Left hindlimb (tissue), 1 donor: ENCODE measurements at regions not wholly inside any gene's neighbourhood (a gene's known extent, or its start where the extent isn't known, plus 50 kb on each side); places are given as distances from the start of the nearest gene placed in this dataset.

Experiments used
- DNase-seq: peaks from one replicate; pipeline ENCODE4 v3.0.0-alpha.2; 2018

GRCh38 chr12:41930866-41931437 is 213.7 kb downstream of the GXYLT1 start:
- DNase-seq, result no peak

GRCh38 chr12:41924111-41924510 is 220.6 kb downstream of the GXYLT1 start:
- no peak for DNase-seq

DNA sequence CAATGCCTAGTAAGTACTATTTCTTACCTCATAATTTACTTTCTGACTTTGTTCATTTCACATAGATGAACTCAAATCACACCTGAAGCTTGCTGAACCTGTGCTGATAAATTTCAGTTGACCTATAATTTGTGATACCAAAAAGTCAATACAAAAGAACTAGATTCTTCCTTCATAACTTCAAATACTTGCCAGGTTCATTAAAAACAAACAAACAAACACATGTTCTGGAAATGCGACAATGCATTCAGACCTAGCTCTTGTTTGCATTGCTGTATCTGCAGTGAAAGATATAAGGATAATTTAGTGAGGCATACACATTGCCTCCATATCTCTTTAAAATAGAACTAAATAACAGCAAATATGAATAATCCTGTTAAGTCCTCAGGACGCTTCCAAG is 221.3 kb downstream of the GXYLT1 start:
- DNase-seq, result no peak

DNA sequence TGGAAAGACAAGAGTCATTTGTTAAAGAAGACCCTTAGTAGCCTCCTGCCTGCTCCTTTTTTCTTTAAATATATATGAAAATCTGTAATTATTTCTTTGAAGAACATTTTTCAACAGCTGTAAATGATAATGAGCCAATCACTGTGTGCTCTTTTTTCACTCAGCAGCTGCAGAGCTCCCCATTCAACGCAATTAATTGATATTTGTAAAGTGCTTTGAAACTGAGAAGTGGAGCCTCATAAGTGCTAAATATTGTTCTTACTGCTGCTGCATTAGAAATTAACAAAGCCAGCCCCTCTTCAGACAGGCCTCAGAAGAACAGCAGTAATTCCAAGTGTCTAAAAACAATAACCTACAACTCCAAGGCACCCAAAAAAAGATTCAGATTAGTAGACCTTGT is 224.3 kb downstream of the GXYLT1 start:
- DNase-seq, result no peak

DNA sequence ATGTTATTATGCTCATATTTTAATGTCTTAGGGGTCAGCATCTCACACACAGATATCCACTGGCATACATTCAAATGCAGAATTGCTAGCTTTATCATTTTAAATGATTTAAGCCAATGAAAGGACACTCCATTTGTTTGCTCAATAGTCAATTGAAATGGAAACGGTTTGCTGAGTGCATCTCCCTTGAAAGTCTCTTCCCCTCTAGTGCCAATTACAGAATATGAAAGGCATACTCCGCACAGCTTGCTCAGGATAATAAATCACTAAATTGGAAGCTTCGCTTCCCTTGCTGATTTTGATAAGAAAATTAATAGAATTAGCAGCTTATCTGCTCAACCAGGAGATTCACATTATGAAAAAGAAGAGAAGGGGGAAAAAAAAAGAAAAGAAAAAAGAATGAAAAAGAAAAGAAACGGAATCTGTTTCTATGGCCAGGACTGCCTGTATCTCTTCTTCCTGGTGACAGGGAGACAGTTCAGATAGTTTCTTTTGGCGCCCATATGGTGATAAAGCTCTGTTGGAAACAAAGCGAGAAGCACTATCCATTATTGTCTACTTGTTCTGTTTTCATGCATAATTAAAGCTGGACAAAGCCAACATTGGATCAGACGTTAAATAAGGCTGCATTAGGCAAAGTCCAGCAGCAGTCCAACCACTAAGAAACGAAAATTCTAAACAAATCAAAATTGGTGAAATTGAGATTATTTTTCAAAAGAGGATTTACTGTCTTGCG is 225.0 kb downstream of the GXYLT1 start:
- DNase-seq, result no peak

DNA sequence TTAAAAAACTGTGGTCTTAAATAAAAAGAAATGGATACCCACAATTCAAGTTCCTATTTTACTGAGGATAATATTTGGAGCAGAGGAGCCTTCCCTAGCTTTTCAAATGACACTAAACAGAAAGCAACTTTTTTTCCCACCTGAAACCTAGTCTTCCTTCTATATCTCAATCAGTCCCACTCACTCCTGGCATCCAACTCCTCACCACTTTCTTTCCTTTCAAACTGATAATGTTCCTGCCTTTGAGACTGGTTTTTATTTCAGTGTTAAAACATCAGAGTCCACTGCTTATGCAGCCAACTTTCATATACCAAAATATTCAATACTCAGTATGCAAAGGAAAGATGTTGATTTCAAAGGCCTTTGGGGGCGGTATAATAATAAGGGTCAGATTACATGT is 225.6 kb downstream of the GXYLT1 start:
- no peak for DNase-seq

GRCh38 chr12:41917938-41918341 is 226.7 kb downstream of the GXYLT1 start:
- DNase-seq, result no peak

GRCh38 chr12:41917181-41917580 is 227.5 kb downstream of the GXYLT1 start:
- DNase-seq, result no peak

DNA sequence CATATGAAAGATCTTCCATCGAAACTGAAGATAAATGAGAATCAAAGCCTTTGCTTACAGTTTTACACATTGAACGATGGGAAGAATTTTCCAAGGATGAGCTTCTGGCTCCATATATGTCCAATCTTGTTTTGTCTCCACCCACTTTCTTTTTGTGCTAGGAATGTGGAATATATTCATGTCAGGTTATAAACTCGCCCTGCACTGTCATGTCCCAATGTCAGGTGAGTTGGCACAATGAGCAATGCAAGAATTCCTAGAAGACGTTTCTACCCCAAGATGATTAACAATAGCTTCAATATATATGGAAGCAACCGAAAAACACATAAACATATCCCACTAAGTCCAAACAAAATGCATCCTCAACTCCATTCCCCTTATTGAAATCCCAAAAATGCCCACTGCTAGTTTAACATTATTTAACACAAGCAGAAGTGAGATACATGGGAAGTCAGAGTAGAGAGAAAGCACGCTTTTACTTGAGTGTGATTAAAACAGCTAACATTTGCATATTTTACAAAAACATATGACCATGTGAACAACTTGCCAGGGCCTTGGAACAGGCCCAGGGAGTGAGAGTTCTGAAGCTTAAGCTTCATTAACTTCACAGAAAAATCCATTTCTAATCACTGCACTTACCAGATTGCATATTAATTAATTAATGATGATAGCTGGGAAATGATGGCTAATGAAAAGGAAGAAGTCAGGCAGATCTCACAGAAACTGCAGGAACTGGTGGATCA is 233.9 kb downstream of the GXYLT1 start:
- DNase-seq, result no peak

- DNase-seq, result no peak
Observed at GRCh38 chr12:41908206-41908605, 236.5 kb downstream of the GXYLT1 start.

GRCh38 chr12:41907550-41907949 is 237.1 kb downstream of the GXYLT1 start:
- no peak for DNase-seq

- DNase-seq, result no peak
Observed at GRCh38 chr12:41907021-41907420, 237.7 kb downstream of the GXYLT1 start.

DNA sequence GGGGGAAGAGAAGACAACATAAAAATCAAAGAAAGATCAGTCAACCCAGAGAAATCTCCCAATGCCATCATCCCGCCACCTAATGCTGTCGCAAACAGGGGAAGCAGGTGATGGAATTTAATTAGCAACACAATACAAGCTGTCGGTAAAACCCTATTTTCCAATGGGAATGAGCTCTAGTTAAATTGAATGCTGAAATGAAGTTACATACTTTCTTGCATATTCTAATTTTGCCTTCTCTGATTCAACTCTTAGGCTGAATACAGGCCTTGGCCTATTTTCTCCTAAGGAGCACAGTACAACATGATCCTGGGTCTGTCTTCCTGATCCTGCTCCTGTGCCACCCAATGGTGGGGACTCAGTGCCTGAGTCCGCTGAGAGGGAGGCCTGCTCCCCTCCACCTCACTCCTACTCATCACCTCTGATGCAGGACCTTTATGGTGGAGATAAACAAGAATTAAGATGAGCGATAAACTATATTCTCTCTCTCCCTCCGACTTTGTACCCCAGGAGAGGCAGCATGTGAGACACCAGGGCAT is 238.8 kb downstream of the GXYLT1 start:
- DNase-seq, result no peak

DNA sequence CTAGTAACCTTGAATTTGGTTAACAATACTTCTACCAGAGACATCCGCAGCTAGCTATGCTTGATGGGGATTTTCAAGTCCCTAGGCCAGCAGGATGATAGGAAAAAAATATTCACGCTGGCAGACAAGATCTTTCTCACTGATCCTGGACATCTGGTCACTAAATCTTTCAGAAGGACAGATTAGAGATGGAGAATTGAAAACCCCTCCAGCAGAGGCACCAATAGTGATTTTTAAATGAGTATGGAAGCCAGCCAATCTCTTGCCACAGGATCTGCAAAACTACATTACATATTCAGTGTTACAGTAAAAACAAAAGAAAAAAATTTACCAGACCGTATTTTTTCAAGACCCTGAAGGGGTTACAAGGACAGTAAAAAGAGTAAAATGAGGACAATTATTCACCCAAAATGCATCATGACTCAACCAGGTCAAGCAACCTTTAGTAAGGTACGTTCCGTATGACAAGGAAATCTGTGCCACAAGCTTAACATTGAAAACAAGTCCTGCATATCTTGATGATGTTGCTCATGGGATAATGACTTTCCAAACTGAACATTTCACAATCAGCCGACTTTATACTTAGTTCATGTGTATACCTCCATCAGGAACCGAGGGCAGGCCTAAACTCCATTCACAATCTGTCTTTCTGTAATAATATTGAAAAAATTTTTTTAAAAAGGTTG is 239.5 kb downstream of the GXYLT1 start:
- DNase-seq, result no peak

- DNase-seq, result no peak
Observed at GRCh38 chr12:41904041-41904440, 240.6 kb downstream of the GXYLT1 start.

- no peak for DNase-seq
Observed at GRCh38 chr12:41903014-41903708, 241.5 kb downstream of the GXYLT1 start.

DNA sequence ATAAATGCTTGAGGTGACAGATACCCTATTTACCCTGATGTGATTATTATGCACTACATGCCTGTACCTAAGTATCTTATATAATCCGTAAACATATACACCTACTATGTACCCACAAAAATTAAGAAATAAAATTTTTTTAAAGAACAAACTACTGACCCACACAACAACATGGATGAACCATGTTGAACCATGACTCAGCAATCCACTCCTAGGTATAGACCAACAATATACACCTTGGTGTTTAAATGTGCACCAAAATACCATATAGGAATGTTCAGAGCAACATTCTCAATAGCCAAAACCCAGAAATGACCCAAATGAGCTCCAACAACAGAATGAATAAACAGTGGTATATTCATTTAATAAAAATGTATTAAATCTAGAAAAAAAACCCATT is 245.1 kb downstream of the GXYLT1 start:
- no peak for DNase-seq

- DNase-seq, result no peak
Observed at GRCh38 chr12:41897593-41897992, 247.1 kb downstream of the GXYLT1 start.

DNA sequence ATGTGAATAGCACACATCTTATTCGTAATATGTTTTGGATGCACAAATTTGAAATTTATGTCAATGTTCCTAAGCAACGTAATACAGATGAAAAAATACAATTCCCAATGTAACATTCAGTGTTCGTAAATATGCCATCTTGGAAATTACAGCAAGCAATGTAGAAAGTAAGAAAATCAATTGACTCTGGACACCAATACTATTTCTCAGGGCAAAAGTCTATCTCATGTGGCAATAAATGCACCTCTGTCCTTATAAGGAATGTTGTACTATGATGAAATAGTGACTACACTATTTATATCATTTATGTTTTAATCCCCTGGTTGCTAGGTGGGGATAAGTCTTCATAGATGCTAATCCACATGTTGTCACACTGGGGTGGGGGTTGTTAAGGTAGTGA is 251.2 kb downstream of the GXYLT1 start:
- no peak for DNase-seq

DNA sequence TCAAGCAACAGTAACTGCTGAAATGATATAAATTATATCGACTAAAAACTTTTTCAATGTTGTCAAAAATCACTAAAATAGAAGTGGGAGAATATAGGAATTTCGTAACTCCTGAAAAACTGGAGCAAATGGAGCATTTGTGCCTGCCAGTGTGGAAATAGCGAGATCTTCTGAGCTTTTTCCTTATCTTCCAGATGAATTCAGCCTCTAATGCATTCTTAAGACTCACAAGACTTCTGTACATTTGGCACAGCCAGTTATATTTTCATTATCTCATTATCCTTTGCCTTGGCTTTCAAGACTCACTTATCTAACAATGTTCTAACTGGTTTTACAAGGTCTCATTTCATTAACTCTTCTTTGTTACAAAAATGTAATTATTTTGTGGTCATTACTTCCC is 252.4 kb downstream of the GXYLT1 start:
- DNase-seq, result no peak

DNA sequence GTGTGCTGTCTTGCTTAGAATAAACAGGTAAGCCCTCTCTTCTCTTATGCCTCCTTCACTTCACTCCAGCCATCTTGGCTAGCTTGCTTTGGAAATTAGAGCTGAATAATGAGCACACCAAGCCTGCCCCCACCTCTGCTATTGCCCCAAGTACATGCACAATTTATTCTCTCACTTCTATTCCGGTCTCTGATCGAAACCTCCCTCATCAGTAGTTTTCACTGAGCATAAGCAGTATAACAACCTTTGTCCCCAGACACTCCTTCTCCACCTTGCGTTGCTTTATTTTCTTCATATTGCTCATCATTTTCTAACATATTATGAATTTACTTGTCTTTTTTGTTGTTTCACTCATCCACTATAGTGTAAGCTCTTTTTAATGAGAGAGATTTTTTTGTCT is 253.4 kb downstream of the GXYLT1 start:
- DNase-seq, result no peak

DNA sequence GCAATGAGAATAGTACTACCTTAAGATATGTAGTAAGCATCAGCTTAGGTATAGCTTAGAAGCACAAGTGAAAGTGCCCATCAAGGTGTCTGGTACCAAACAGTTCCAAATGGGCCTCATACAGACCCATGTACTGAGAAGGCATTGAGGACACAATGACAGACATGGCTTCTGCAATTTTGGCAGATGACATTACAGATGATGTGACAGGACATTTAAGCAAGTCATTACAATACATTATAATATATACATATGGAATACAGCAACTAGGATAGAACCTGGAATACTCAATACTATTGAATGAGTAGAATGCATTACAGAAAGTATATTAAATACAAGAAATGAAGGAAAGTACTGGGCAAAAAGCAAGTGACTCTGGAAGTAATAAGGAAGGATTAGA is 256.4 kb downstream of the GXYLT1 start:
- no peak for DNase-seq
